ENCODE measurements at regions not wholly inside any gene's neighbourhood (a gene's known extent, or its start where the extent isn't known, plus 50 kb on each side); places are given as distances from the start of the nearest gene placed in this dataset.

DNA sequence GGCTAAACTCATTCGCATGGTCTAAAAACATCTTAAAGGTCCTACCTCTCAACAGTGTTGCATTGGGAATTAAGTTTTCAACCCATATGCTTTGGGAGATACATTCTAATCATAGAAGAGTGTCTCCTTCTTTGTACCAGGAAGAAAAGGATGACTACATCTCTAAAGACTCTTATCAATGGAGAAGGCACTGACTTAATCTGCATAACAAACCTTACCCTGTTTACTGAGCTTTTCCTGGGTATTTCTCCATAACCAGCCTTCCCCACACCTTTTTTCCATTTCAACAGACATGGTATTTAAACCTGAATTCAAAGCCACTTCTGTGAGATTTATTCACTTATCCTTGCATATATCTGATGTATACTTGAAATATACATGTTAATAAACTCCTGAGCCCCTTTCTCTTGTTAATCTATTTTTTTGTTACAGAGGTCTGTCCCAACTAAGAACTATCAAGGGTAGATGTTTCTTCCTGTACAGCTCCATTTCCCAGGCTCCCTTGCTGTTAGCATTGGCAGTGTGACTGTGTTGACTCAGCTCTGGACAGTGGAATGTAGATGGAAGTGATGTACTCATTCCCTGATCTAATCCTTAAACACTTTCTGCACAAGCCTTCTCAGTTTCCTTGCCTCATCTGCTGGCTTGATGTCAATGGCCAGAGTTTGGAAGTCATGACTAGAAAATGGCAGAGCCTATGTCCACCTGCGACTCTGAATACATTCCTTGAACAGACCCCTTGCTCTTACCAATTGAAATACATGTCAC, 148.9 kb upstream of the CPEB2 start:
- no peak for TF ChIP-seq CTCF (optimal IDR thresholded peaks at IDR 0.05 in 1 of 3, IDR thresholded peaks at IDR 0.05 in 1 of 3, conservative IDR thresholded peaks at IDR 0.05 in 1 of 3; ENCODE audit: extremely low read depth in 1 of 3, insufficient read depth in 2 of 3, low read length in 3 of 3)
- TF ChIP-seq EZH2 (IDR thresholded peaks at IDR 0.05; ENCODE audit: low read length): no peak
